ENCODE measurements at regions not wholly inside any gene's neighbourhood (a gene's known extent, or its start where the extent isn't known, plus 50 kb on each side); places are given as distances from the start of the nearest gene placed in this dataset.
A peak's percentile ranks its signal among the peaks of the same experiment; 100 is the strongest.

DNA sequence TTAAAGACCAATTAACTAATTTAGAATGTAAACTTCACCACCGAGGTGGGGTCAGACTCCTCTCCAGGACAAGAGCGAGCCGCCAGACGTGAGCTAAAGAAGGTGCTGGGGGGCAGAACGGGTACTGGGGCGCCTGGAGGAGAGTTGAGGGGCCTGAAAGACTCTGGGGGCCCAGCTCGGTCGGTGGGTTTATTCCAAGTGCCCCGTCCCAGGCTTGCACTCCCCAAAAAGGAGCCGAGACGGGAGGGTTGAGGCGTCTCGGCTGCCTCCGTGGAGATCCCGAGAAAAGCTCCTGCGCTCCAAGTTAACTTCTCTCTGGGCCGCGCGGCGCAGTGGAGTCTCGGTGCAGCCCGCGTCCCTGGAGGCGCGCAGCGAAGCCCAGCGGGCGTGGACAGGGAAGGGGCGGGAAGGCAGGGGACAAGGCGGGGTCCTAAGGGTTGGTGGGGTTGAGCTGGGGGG is 553.3 kb downstream of the TFEC start:
- H3K4me3 ChIP-seq (ENCODE audit: low read depth, low read length), result peak overlapping the region; percentile 47
- TF ChIP-seq, protein P1, sequence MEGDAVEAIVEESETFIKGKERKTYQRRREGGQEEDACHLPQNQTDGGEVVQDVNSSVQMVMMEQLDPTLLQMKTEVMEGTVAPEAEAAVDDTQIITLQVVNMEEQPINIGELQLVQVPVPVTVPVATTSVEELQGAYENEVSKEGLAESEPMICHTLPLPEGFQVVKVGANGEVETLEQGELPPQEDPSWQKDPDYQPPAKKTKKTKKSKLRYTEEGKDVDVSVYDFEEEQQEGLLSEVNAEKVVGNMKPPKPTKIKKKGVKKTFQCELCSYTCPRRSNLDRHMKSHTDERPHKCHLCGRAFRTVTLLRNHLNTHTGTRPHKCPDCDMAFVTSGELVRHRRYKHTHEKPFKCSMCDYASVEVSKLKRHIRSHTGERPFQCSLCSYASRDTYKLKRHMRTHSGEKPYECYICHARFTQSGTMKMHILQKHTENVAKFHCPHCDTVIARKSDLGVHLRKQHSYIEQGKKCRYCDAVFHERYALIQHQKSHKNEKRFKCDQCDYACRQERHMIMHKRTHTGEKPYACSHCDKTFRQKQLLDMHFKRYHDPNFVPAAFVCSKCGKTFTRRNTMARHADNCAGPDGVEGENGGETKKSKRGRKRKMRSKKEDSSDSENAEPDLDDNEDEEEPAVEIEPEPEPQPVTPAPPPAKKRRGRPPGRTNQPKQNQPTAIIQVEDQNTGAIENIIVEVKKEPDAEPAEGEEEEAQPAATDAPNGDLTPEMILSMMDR (conservative IDR thresholded peaks at IDR 0.05; ENCODE audit: low read depth, low read length), result no peak
- DNase-seq (ENCODE audit: low read depth), result no peak

DNA sequence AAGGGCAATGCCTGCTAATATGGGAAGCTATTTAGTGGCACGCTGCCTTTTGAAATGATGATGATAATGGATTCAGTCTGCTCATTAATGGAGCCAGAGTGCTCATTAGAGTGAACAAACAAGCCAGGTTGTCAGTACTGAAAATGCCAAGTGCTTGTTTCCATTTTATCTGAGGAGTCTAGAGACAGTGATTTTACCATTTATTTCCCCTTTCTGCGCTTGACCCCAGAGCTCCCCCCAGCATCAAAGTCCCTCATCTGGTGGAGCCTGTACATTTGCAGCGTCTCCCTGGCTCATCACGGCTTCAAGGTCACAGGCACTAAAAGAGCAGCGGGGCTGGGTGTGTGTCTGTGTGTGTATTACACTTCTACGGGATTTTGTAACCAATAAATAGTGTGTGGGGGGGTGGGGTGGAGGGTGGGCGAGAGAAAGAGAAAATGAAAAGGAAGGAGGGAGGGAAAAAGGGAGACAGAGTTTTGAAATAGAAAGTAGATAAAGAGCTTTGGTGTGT is 553.8 kb downstream of the TFEC start:
- no peak for DNase-seq (ENCODE audit: low read depth)
- peak overlapping the region; percentile 47 for H3K4me3 ChIP-seq (ENCODE audit: low read depth, low read length)
- TF ChIP-seq, protein P1 (conservative IDR thresholded peaks at IDR 0.05; ENCODE audit: low read depth, low read length), result no peak

DNA sequence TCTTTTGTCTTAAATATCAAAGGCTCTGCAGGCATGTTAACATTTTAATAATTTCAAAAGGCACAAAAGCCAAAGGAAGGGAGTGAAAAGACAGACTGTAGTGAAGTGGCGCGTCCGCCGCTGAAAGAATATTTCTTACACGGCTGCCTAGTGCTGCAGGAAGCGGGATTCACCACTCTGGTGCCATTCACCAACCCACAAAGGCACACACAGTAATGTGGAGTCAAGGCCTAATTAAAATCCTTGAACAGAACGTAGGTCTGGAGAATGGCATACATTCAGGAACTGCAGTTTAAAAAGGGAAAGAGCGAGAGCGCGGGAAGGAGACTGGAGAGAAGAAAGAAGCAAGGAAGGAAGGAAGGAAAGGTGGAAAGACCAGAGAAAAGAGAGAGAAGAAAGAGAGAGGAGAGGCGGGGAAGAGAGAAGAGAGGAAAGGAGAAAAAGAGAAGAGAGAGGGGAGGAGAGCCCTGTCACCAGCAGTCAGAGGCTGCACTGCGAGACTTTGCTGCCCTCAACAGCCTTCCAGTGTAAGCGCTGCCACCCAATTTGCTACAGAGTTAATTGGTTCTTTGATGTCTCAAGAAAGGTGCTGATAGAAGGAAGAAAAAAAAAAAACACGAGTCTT is 554.0 kb downstream of the MDFIC start:
- DNase-seq (ENCODE audit: low read depth), result no peak
- TF ChIP-seq, protein P1 (conservative IDR thresholded peaks at IDR 0.05; ENCODE audit: low read depth, low read length), result peak; percentile 50
- H3K4me3 ChIP-seq (ENCODE audit: low read depth, low read length), result no peak overlapping the region

DNA sequence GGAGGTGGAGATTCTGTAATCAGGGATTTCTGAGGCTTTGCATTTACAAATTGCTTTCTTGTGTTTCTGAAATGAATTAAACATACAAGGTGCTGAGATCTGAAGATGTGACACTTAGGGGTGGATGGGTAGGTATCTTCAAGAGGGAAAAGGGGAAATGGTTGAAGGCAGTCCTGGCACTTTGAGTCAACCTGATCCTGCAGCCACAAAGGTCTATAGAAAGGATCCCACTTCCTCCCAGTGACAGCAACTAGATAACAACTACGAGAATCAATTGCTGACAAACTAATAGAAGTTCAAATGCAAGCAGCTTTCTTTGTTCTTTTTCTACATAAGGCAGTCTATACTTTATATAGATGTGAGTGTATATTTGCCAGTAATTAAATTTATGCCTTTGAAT is 553.3 kb downstream of the MDFIC start:
- no peak overlapping the region for H3K4me3 ChIP-seq (ENCODE audit: low read depth, low read length)
- no peak for DNase-seq (ENCODE audit: low read depth)
- TF ChIP-seq, protein P1 (conservative IDR thresholded peaks at IDR 0.05; ENCODE audit: low read depth, low read length), result no peak

DNA sequence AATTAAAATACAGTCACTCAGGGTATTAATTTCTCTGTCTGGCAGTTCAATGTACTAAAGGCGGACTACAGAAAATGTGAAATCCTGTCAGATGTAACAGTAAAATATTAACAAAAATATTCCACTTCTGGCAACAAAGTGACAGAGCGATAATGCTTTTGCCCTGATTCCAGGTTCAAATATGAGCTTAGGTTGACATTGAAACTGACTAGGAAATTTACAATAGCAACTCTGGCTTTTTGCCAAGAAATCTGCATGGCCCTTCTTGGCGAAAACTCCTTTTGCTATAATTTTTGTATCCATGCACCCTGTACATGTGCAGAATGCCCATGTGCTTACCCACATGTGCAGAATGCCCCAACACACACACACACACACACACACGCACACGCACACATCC is 552.2 kb downstream of the MDFIC start:
- no peak overlapping the region for H3K4me3 ChIP-seq (ENCODE audit: low read depth, low read length)
- TF ChIP-seq, protein P1 (conservative IDR thresholded peaks at IDR 0.05; ENCODE audit: low read depth, low read length), result no peak
- no peak for DNase-seq (ENCODE audit: low read depth)

DNA sequence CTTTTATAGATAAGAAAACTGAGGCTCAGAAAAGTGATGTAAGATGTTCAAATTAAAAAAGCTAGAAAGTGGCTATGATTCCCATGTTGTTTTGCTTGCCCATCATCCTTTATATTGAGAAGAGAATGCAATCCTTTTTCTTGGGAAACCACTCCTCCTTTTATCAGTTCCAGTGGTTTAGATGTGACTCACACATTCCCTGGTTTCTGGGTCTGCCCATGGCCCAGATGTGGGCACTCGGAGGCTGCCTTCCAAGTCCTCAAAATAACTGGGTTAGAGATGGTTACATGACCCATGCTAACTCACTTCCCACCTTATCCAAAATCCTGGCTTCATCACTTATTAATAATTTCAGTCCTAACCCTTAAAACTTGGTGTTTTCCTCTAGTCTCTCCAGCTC is 550.0 kb downstream of the MDFIC start:
- TF ChIP-seq, protein P1 (conservative IDR thresholded peaks at IDR 0.05; ENCODE audit: low read depth, low read length), result no peak
- no peak for DNase-seq (ENCODE audit: low read depth)

More for the DNA sequence above, 550.0 kb downstream of the MDFIC start:
- no peak overlapping the region for H3K4me3 ChIP-seq (ENCODE audit: low read depth, low read length)
